Lower lobe of right lung (tissue), 2 donors: ENCODE measurements at regions not wholly inside any gene's neighbourhood (a gene's known extent, or its start where the extent isn't known, plus 50 kb on each side); places are given as distances from the start of the nearest gene placed in this dataset.
A peak's percentile ranks its signal among the peaks of the same experiment; 100 is the strongest.
"Not testable (repeated sequence)": the region's sequence is repeated elsewhere in the genome, so short reads cannot be mapped to it uniquely, and the experiment has no call there.

Experiments
- ATAC-seq, 2 donors: fragments of 200-7000 bp; cut with Tn5 transposase; one replicate each; pipeline ENCODE4 v1.9.1; 2020 to 2022; ENCODE audit warnings: mild to moderate bottlenecking in 2 of 2, moderate library complexity in 2 of 2
- DNase-seq: peaks from one replicate; pipeline ENCODE4 v3.0.0-alpha.2; 2020
- H3K27ac ChIP-seq: fragments of 200-600 bp; one replicate; pipeline ENCODE4 v1.8.0; 2022
- H3K27me3 ChIP-seq: fragments of 200-600 bp; one replicate; pipeline ENCODE4 v1.8.0; 2022; ENCODE audit warnings: low read depth
- H3K36me3 ChIP-seq: fragments of 200-600 bp; one replicate; pipeline ENCODE4 v1.8.0; 2022; ENCODE audit warnings: mild to moderate bottlenecking
- H3K4me1 ChIP-seq: fragments of 200-600 bp; one replicate; pipeline ENCODE4 v1.8.0; 2022
- H3K4me3 ChIP-seq: fragments of 200-600 bp; one replicate; pipeline ENCODE4 v1.8.0; 2022; ENCODE audit warnings: mild to moderate bottlenecking
- H3K9me3 ChIP-seq: fragments of 200-600 bp; one replicate; pipeline ENCODE4 v1.8.0; 2022
- CTCF ChIP-seq: fragments of 200-600 bp; IDR thresholded peaks from one replicate; pipeline ENCODE4 v1.8.0; 2022; ENCODE audit warnings: antibody characterized with exemption, mild to moderate bottlenecking
- intact Hi-C: fragments of 100-400 bp; cut with DNase I; formaldehyde crosslinking; loops from one replicate; pipeline ENCODE4 v1.11.0; 2022
- donor health status: DM: no; HTN: yes; CAD: no; lungs with severe emphysema.

GRCh38 chr13:22897571-22898314 lies 283.0 kb upstream of the SGCG start:
- H3K36me3 ChIP-seq = no peaks in the 10 kb centered on the region
- H3K27me3 ChIP-seq = no peaks in the 10 kb centered on the region
- no peak overlapping the region for H3K27ac ChIP-seq
- TF ChIP-seq CTCF = no peak
- intact Hi-C loops = no loop called here
- H3K9me3 ChIP-seq = no peaks in the 10 kb centered on the region
- H3K4me1 ChIP-seq = no peaks in the 10 kb centered on the region
- no peak overlapping the region for H3K4me3 ChIP-seq
- no peak for ATAC-seq
- DNase-seq = no peak

GRCh38 chr13:22900416-22900951 lies 280.3 kb upstream of the SGCG start:
- ATAC-seq = not testable (repeated sequence)

GRCh38 chr13:22903301-22903700 lies 277.5 kb upstream of the SGCG start:
- ATAC-seq (no peak), DNase-seq (no peak)
- Histone ChIP-seq H3K36me3 (no peaks in the 10 kb centered on the region), H3K27me3 (no peaks in the 10 kb centered on the region), H3K4me3 (no peak overlapping the region), H3K9me3 (no peaks in the 10 kb centered on the region), H3K4me1 (no peaks in the 10 kb centered on the region), H3K27ac (no peak overlapping the region)
- no peak for TF ChIP-seq CTCF
- intact Hi-C loops = no loop called here

More at GRCh38 chr13:22900416-22900951, 280.3 kb upstream of the SGCG start:
- H3K9me3 ChIP-seq, DNase-seq, H3K4me3 ChIP-seq, H3K27me3 ChIP-seq, H3K4me1 ChIP-seq, intact Hi-C loops, H3K36me3 ChIP-seq, H3K27ac ChIP-seq: not testable (repeated sequence)

- intact Hi-C loops = no loop called here
- H3K9me3 ChIP-seq = no peaks in the 10 kb centered on the region
- H3K36me3 ChIP-seq = no peaks in the 10 kb centered on the region
- H3K4me1 ChIP-seq = no peaks in the 10 kb centered on the region
- no peak overlapping the region for H3K4me3 ChIP-seq
- no peak for TF ChIP-seq CTCF
- ATAC-seq (no peak), DNase-seq (no peak)
- H3K27ac ChIP-seq = no peak overlapping the region
- no peaks in the 10 kb centered on the region for H3K27me3 ChIP-seq
Observed at GRCh38 chr13:22903925-22904324, 276.9 kb upstream of the SGCG start.

- Histone ChIP-seq H3K4me1 (no peaks in the 10 kb centered on the region), H3K36me3 (no peaks in the 10 kb centered on the region), H3K4me3 (peak overlapping the region; percentile 63), H3K27me3 (peaks cover 10% of the 10 kb centered on the region), H3K9me3 (no peaks in the 10 kb centered on the region), H3K27ac (no peak overlapping the region)
- intact Hi-C loops = no loop called here
- peak; percentile 93 to 97 for ATAC-seq
- no peak for TF ChIP-seq CTCF
- DNase-seq = peak; percentile 59
Observed at GRCh38 chr13:22915442-22916082, 265.2 kb upstream of the SGCG start.

- H3K27ac ChIP-seq, H3K9me3 ChIP-seq, DNase-seq, H3K27me3 ChIP-seq, H3K4me3 ChIP-seq, H3K36me3 ChIP-seq, ATAC-seq, intact Hi-C loops, H3K4me1 ChIP-seq: not testable (repeated sequence)
Observed at GRCh38 chr13:22916276-22916675, 264.5 kb upstream of the SGCG start.
